K562 (cell line): ENCODE measurements at regions not wholly inside any gene's neighbourhood (a gene's known extent, or its start where the extent isn't known, plus 50 kb on each side); places are given as distances from the start of the nearest gene placed in this dataset.

ENCODE experiments used
- COPS2 ChIP-seq: fragments of 450-650 bp; conservative IDR thresholded peaks from 2 replicates; pipeline ENCODE4 v1.6.1; 2016; ENCODE audit warnings: mild to moderate bottlenecking, moderate library complexity
- ETS1 ChIP-seq: conservative IDR thresholded peaks from 2 replicates; pipeline ENCODE4 v1.6.1; 2011; ENCODE audit warnings: low read depth, mild to moderate bottlenecking, low read length; ENCODE audit not compliant: control insufficient read depth
- KAT2B ChIP-seq: IDR thresholded peaks from one replicate; pipeline ENCODE4 v1.6.1; 2012; ENCODE audit warnings: low read depth, mild to moderate bottlenecking, control low read depth, inconsistent platforms, low read length, moderate library complexity
- MCM5 ChIP-seq: fragments of 450-650 bp; IDR thresholded peaks from 2 replicates; pipeline ENCODE4 v1.6.1; 2016; ENCODE audit warnings: low read depth
- NR1H2 ChIP-seq: sonication (generic); formaldehyde crosslinking; IDR thresholded peaks from 2 replicates; pipeline ENCODE4 v1.4.0; 2020; ENCODE audit warnings: mild to moderate bottlenecking, missing genetic modification reagents
- RNF2 ChIP-seq: sonication (generic); IDR thresholded peaks from 2 replicates; pipeline ENCODE4 v1.6.1; 2016
- ZNF143 ChIP-seq: sonication (generic); formaldehyde crosslinking; IDR thresholded peaks from 2 replicates; pipeline ENCODE4 v1.9.0; 2022; ENCODE audit warnings: mild to moderate bottlenecking, missing genetic modification reagents
- TF ChIP-seq, protein P1 (sequence below), 2 experiments: fragments of 450-650 bp in 1 of 2; IDR thresholded peaks; 2 replicates each; pipeline ENCODE4 v1.6.1; 2011 to 2017; ENCODE audit warnings: low read depth in 2 of 2, antibody characterized with exemption in 1 of 2, borderline replicate concordance in 1 of 2, low read length in 1 of 2, mild to moderate bottlenecking in 1 of 2, mixed read lengths in 1 of 2; ENCODE audit not compliant: control insufficient read depth in 1 of 2

DNA sequence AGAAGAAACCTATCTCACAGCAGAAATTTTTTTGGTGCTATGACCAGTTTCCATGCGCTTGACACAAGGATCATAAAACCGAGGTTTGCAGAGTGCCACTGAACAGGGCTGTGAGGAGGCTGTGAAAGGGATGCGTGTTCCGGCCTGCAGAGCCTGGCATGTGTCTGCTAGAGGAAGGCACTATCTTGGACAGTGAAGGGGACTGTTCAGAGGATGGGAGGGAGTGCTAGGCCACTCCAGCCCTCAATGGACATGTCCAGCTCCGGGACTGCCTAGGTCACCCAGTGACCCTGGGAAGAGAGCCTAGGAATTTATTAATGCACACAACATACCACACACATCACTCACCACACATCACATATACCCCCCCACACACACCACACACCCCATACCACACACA, 275.9 kb downstream of the GADD45G start (continued):
- TF ChIP-seq, protein P1, sequence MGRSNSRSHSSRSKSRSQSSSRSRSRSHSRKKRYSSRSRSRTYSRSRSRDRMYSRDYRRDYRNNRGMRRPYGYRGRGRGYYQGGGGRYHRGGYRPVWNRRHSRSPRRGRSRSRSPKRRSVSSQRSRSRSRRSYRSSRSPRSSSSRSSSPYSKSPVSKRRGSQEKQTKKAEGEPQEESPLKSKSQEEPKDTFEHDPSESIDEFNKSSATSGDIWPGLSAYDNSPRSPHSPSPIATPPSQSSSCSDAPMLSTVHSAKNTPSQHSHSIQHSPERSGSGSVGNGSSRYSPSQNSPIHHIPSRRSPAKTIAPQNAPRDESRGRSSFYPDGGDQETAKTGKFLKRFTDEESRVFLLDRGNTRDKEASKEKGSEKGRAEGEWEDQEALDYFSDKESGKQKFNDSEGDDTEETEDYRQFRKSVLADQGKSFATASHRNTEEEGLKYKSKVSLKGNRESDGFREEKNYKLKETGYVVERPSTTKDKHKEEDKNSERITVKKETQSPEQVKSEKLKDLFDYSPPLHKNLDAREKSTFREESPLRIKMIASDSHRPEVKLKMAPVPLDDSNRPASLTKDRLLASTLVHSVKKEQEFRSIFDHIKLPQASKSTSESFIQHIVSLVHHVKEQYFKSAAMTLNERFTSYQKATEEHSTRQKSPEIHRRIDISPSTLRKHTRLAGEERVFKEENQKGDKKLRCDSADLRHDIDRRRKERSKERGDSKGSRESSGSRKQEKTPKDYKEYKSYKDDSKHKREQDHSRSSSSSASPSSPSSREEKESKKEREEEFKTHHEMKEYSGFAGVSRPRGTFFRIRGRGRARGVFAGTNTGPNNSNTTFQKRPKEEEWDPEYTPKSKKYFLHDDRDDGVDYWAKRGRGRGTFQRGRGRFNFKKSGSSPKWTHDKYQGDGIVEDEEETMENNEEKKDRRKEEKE (IDR thresholded peaks at IDR 0.05; ENCODE audit: borderline replicate concordance in 1 of 2, control insufficient read depth in 1 of 2, low read depth in 2 of 2, low read length in 1 of 2), result no peak
- TF ChIP-seq MCM5 (no peak), KAT2B (no peak), ZNF143 (CRISPR knock-in tag) (no peak), RNF2 (no peak), ETS1 (no peak), NR1H2 (CRISPR knock-in tag) (no peak), COPS2 (no peak)
